Tibial nerve (tissue), 4 donors: ENCODE measurements at regions not wholly inside any gene's neighbourhood (a gene's known extent, or its start where the extent isn't known, plus 50 kb on each side); places are given as distances from the start of the nearest gene placed in this dataset.

Experiments used
- DNase-seq, 2 donors: peaks; one replicate each; pipeline ENCODE4 v3.0.0-alpha.2; 2019; ENCODE audit warnings: low spot score in 2 of 2
- H3K27ac ChIP-seq, 4 donors: fragments of 200-600 bp; sonication (generic) in 3 of 4; one replicate each; pipeline ENCODE4 v1.5.1; 2017 to 2019; ENCODE audit warnings: mild to moderate bottlenecking in 1 of 4
- H3K27me3 ChIP-seq, 2 donors: fragments of 200-600 bp; sonication (generic) in 1 of 2; one replicate each; pipeline versions ENCODE4 v1.5.1 to v1.6.0; 2017 to 2019
- H3K36me3 ChIP-seq, 3 donors: fragments of 200-600 bp; sonication (generic); one replicate each; pipeline ENCODE4 v1.5.1; 2018 to 2019
- H3K4me1 ChIP-seq, 4 donors: fragments of 200-600 bp; sonication (generic) in 3 of 4; one replicate each; pipeline ENCODE4 v1.5.1; 2017 to 2019
- H3K4me3 ChIP-seq, 4 donors: fragments of 200-600 bp; sonication (generic) in 3 of 4; one replicate each; pipeline ENCODE4 v1.5.1; 2017 to 2019; ENCODE audit warnings: mild to moderate bottlenecking in 1 of 4, moderate library complexity in 1 of 4
- H3K9me3 ChIP-seq, 4 donors: fragments of 200-600 bp; sonication (generic) in 3 of 4; one replicate each; pipeline ENCODE4 v1.5.1; 2017 to 2019
- CTCF ChIP-seq, 5 experiments: fragments of 200-600 bp in 3 of 5; fragments of 450-650 bp in 2 of 5; sonication (generic) in 3 of 5; IDR thresholded peaks; one replicate each; pipeline ENCODE4 v1.5.1; 2016 to 2019; ENCODE audit warnings: antibody characterized with exemption in 5 of 5, mild to moderate bottlenecking in 3 of 5, moderate library complexity in 2 of 5
- EP300 ChIP-seq, 2 donors: sonication (generic); formaldehyde crosslinking; IDR thresholded peaks; one replicate each; pipeline ENCODE4 v1.6.1; 2017; ENCODE audit warnings: antibody characterized with exemption in 2 of 2, mild to moderate bottlenecking in 1 of 2
- POLR2A ChIP-seq, 2 donors: fragments of 450-650 bp; IDR thresholded peaks; one replicate each; pipeline ENCODE4 v1.6.1; 2017; ENCODE audit warnings: antibody characterized with exemption in 2 of 2, mild to moderate bottlenecking in 2 of 2, moderate library complexity in 2 of 2
- WGBS, 2 donors: methylation state at CpG; one replicate each; pipeline ENCODE4 v1.1.5; 2018; 5-methylcytosine and 5-hydroxymethylcytosine counted together

GRCh38 chr1:95323123-95323522 is 89.1 kb downstream of the RWDD3 start:
- 21 to 39% methylated on average over 1 of the region's 1 CpG for WGBS, 2 donors
- H3K36me3 ChIP-seq: no peaks in the 10 kb centered on the region
- peaks cover 0 to 14% (median 0%) of the 10 kb centered on the region in 4 donors for H3K4me1 ChIP-seq

GRCh38 chr1:95325349-95325748 is 91.3 kb downstream of the RWDD3 start:
- no peak overlapping the region for H3K4me3 ChIP-seq
- H3K36me3 ChIP-seq: no peaks in the 10 kb centered on the region
- TF ChIP-seq EP300 (IDR thresholded peaks at IDR 0.05) (no peak), POLR2A (IDR thresholded peaks at IDR 0.05) (no peak), CTCF (IDR thresholded peaks at IDR 0.05) (no peak)
- DNase-seq: no peak
- no peak overlapping the region for H3K27ac ChIP-seq
- peaks cover 0 to 14% (median 0%) of the 10 kb centered on the region in 4 donors for H3K4me1 ChIP-seq
- no peaks in the 10 kb centered on the region for H3K9me3 ChIP-seq
- no peaks in the 10 kb centered on the region for H3K27me3 ChIP-seq
- WGBS, 2 donors: 79 to 85% methylated on average over 4 of the region's 4 CpGs

More at GRCh38 chr1:95323123-95323522, 89.1 kb downstream of the RWDD3 start:
- Histone ChIP-seq H3K27me3 (no peaks in the 10 kb centered on the region), H3K27ac (peak overlapping the region in 2 of 4 donors; percentile 21 to 67), H3K9me3 (no peaks in the 10 kb centered on the region), H3K4me3 (no peak overlapping the region)
- TF ChIP-seq CTCF (IDR thresholded peaks at IDR 0.05): no peak
- TF ChIP-seq POLR2A (IDR thresholded peaks at IDR 0.05): no peak
- no peak for TF ChIP-seq EP300 (IDR thresholded peaks at IDR 0.05)
- DNase-seq: no peak

- no peak for TF ChIP-seq EP300 (IDR thresholded peaks at IDR 0.05)
- TF ChIP-seq POLR2A (IDR thresholded peaks at IDR 0.05): no peak
- TF ChIP-seq CTCF (IDR thresholded peaks at IDR 0.05): no peak
- 62 to 64% methylated on average over 4 of the region's 4 CpGs for WGBS, 2 donors
- H3K4me3 ChIP-seq: no peak overlapping the region
- H3K9me3 ChIP-seq: no peaks in the 10 kb centered on the region
- no peaks in the 10 kb centered on the region for H3K36me3 ChIP-seq
- no peak overlapping the region for H3K27ac ChIP-seq
- no peak for DNase-seq
- H3K27me3 ChIP-seq: no peaks in the 10 kb centered on the region
- H3K4me1 ChIP-seq: peaks cover 0 to 14% (median 0%) of the 10 kb centered on the region in 4 donors
Measured at GRCh38 chr1:95326023-95326422, 92.0 kb downstream of the RWDD3 start.

GRCh38 chr1:95332754-95333153 is 98.7 kb downstream of the RWDD3 start:
- H3K36me3 ChIP-seq: no peaks in the 10 kb centered on the region
- TF ChIP-seq CTCF (IDR thresholded peaks at IDR 0.05) (no peak), EP300 (IDR thresholded peaks at IDR 0.05) (no peak)
- H3K27me3 ChIP-seq: no peaks in the 10 kb centered on the region
- WGBS, 2 donors: 88 to 97% methylated on average over 1 of the region's 1 CpG
- DNase-seq: no peak
- H3K4me3 ChIP-seq: no peak overlapping the region
- H3K27ac ChIP-seq: no peak overlapping the region
- H3K9me3 ChIP-seq: no peaks in the 10 kb centered on the region
- no peaks in the 10 kb centered on the region for H3K4me1 ChIP-seq

GRCh38 chr1:95339377-95339776 is 105.4 kb downstream of the RWDD3 start:
- H3K27me3 ChIP-seq: no peaks in the 10 kb centered on the region
- no peak for DNase-seq
- H3K27ac ChIP-seq: no peak overlapping the region
- no peaks in the 10 kb centered on the region for H3K9me3 ChIP-seq
- H3K36me3 ChIP-seq: no peaks in the 10 kb centered on the region
- H3K4me1 ChIP-seq: no peaks in the 10 kb centered on the region
- TF ChIP-seq EP300 (IDR thresholded peaks at IDR 0.05): no peak
- TF ChIP-seq POLR2A (IDR thresholded peaks at IDR 0.05): no peak
- TF ChIP-seq CTCF (IDR thresholded peaks at IDR 0.05): no peak
- 88 to 93% methylated on average over 9 of the region's 9 CpGs for WGBS, 2 donors
- H3K4me3 ChIP-seq: no peak overlapping the region
